ENCODE measurements at regions not wholly inside any gene's neighbourhood (a gene's known extent, or its start where the extent isn't known, plus 50 kb on each side); places are given as distances from the start of the nearest gene placed in this dataset.

DNA sequence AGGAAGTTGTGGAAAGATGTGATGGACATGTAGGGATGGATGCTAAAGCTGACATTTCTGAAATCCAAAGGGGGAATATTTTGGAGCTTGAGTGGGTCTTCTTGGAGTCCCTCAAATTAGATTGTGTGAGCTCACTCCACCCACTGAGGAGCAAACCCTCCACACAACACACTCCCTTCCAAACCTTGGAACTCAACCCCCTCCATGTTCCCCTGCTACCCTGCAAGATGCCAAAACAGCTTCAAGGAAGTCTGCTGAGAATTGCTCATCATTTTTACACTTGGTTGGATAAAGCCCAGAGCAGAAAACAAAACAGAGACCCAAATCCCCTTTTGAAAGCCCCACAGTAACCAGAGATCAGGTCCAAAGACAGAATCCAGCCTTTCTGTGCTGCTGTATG is 103.3 kb upstream of the ERCC4 start:
- TF ChIP-seq, protein P1, sequence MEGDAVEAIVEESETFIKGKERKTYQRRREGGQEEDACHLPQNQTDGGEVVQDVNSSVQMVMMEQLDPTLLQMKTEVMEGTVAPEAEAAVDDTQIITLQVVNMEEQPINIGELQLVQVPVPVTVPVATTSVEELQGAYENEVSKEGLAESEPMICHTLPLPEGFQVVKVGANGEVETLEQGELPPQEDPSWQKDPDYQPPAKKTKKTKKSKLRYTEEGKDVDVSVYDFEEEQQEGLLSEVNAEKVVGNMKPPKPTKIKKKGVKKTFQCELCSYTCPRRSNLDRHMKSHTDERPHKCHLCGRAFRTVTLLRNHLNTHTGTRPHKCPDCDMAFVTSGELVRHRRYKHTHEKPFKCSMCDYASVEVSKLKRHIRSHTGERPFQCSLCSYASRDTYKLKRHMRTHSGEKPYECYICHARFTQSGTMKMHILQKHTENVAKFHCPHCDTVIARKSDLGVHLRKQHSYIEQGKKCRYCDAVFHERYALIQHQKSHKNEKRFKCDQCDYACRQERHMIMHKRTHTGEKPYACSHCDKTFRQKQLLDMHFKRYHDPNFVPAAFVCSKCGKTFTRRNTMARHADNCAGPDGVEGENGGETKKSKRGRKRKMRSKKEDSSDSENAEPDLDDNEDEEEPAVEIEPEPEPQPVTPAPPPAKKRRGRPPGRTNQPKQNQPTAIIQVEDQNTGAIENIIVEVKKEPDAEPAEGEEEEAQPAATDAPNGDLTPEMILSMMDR (conservative IDR thresholded peaks at IDR 0.05; ENCODE audit: low read depth in 2 of 2) = no peak
- TF ChIP-seq POLR2AphosphoS5 (IDR thresholded peaks at IDR 0.05; ENCODE audit: low read depth) (no peak), STAT1 (IDR thresholded peaks at IDR 0.05; ENCODE audit: unreplicated experiment) (no peak), EZH2 (IDR thresholded peaks at IDR 0.05; ENCODE audit: low read depth, unreplicated experiment) (no peak), EZH2phosphoT487 (IDR thresholded peaks at IDR 0.05; ENCODE audit: unreplicated experiment) (no peak), CREB1 (CRISPR knock-in tag; IDR thresholded peaks at IDR 0.05; ENCODE audit: low read depth) (no peak)
- TF ChIP-seq, protein P2, sequence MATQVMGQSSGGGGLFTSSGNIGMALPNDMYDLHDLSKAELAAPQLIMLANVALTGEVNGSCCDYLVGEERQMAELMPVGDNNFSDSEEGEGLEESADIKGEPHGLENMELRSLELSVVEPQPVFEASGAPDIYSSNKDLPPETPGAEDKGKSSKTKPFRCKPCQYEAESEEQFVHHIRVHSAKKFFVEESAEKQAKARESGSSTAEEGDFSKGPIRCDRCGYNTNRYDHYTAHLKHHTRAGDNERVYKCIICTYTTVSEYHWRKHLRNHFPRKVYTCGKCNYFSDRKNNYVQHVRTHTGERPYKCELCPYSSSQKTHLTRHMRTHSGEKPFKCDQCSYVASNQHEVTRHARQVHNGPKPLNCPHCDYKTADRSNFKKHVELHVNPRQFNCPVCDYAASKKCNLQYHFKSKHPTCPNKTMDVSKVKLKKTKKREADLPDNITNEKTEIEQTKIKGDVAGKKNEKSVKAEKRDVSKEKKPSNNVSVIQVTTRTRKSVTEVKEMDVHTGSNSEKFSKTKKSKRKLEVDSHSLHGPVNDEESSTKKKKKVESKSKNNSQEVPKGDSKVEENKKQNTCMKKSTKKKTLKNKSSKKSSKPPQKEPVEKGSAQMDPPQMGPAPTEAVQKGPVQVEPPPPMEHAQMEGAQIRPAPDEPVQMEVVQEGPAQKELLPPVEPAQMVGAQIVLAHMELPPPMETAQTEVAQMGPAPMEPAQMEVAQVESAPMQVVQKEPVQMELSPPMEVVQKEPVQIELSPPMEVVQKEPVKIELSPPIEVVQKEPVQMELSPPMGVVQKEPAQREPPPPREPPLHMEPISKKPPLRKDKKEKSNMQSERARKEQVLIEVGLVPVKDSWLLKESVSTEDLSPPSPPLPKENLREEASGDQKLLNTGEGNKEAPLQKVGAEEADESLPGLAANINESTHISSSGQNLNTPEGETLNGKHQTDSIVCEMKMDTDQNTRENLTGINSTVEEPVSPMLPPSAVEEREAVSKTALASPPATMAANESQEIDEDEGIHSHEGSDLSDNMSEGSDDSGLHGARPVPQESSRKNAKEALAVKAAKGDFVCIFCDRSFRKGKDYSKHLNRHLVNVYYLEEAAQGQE (IDR thresholded peaks at IDR 0.05; ENCODE audit: unreplicated experiment) = no peak
- TF ChIP-seq, protein P3, sequence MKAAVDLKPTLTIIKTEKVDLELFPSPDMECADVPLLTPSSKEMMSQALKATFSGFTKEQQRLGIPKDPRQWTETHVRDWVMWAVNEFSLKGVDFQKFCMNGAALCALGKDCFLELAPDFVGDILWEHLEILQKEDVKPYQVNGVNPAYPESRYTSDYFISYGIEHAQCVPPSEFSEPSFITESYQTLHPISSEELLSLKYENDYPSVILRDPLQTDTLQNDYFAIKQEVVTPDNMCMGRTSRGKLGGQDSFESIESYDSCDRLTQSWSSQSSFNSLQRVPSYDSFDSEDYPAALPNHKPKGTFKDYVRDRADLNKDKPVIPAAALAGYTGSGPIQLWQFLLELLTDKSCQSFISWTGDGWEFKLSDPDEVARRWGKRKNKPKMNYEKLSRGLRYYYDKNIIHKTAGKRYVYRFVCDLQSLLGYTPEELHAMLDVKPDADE (IDR thresholded peaks at IDR 0.05) = no peak
